Spinal cord (tissue), 9 donors: ENCODE measurements at regions not wholly inside any gene's neighbourhood (a gene's known extent, or its start where the extent isn't known, plus 50 kb on each side); places are given as distances from the start of the nearest gene placed in this dataset.

Source experiments
- DNase-seq, 6 donors: peaks; one replicate each; pipeline versions ENCODE4 v3.0.0 to v3.0.0-alpha.2; 2013 to 2015; ENCODE audit warnings: low spot score in 6 of 6, low read depth in 4 of 6
- H3K27ac ChIP-seq: one replicate; pipeline ENCODE4 v1.5.1; 2013; ENCODE audit warnings: low read depth, low read length, control low read depth
- H3K27me3 ChIP-seq: one replicate; pipeline ENCODE4 v1.6.1; 2013; ENCODE audit warnings: low read length; ENCODE audit not compliant: control insufficient read depth, insufficient read depth
- H3K36me3 ChIP-seq: one replicate; pipeline ENCODE4 v1.6.1; 2013; ENCODE audit warnings: low read length; ENCODE audit not compliant: control insufficient read depth, insufficient read depth
- H3K4me1 ChIP-seq: one replicate; pipeline ENCODE4 v1.6.1; 2013; ENCODE audit warnings: low read length; ENCODE audit not compliant: control insufficient read depth, insufficient read depth
- H3K4me3 ChIP-seq: one replicate; pipeline ENCODE4 v1.5.1; 2013; ENCODE audit warnings: low read depth, low read length, control low read depth
- H3K9me3 ChIP-seq: one replicate; pipeline ENCODE4 v1.6.1; 2013; ENCODE audit warnings: low read length; ENCODE audit not compliant: control insufficient read depth, insufficient read depth
- WGBS: methylation state at CpG from one replicate; pipeline ENCODE4 v1.1.5; 2013; ENCODE audit warnings: missing lambda C conversion rate; ENCODE audit not compliant: insufficient coverage; 5-methylcytosine and 5-hydroxymethylcytosine counted together
- donor health status: healthy.

GRCh38 chr6:153771577-153771976 is 267.5 kb upstream of the OPRM1 start:
- Histone ChIP-seq H3K27me3 (no peaks in the 10 kb centered on the region), H3K4me1 (no peaks in the 10 kb centered on the region)

GRCh38 chr6:153767127-153767526 is 271.9 kb upstream of the OPRM1 start:
- Histone ChIP-seq H3K9me3 (no peaks in the 10 kb centered on the region), H3K4me3 (no peak overlapping the region), H3K36me3 (no peaks in the 10 kb centered on the region), H3K4me1 (no peaks in the 10 kb centered on the region), H3K27me3 (no peaks in the 10 kb centered on the region), H3K27ac (no peak overlapping the region)
- DNase-seq = no peak
- WGBS = 100% methylated on average over 5 of the region's 5 CpGs

More at GRCh38 chr6:153771577-153771976, 267.5 kb upstream of the OPRM1 start:
- no peaks in the 10 kb centered on the region for H3K9me3 ChIP-seq
- no peaks in the 10 kb centered on the region for H3K36me3 ChIP-seq
- DNase-seq = no peak
- no peak overlapping the region for H3K4me3 ChIP-seq
- H3K27ac ChIP-seq = no peak overlapping the region

- no peak overlapping the region for H3K27ac ChIP-seq
- H3K36me3 ChIP-seq = no peaks in the 10 kb centered on the region
- H3K9me3 ChIP-seq = no peaks in the 10 kb centered on the region
- H3K4me1 ChIP-seq = no peaks in the 10 kb centered on the region
- WGBS = 83% methylated on average over 1 of the region's 2 CpGs
- no peak overlapping the region for H3K4me3 ChIP-seq
- no peaks in the 10 kb centered on the region for H3K27me3 ChIP-seq
- peak in 1 of 6 donors; percentile 75 for DNase-seq
These were observed 280.5 kb upstream of the OPRM1 start for GRCh38 chr6:153758516-153758915.

DNA sequence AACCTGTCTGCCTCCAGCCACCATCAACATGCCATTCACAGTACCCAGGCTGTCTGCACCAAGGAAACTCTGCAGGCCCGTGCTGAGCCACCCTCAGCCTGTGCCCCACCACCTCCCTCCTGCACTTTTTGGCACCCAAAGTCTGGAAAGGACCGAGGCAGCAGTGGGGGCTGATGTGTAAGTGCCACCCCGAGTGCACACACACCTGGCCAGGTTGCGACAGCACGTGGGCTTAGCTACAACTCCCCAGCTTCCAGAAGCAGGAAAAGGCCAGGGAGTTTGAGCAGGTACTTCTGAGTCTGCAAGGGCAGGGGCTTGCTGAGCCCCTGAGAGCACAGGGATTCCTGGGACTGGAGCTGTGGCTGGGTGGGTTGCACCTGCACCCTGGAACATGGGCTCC is 303.3 kb upstream of the OPRM1 start:
- Histone ChIP-seq H3K36me3 (no peaks in the 10 kb centered on the region), H3K27me3 (no peaks in the 10 kb centered on the region), H3K27ac (no peak overlapping the region), H3K4me1 (no peaks in the 10 kb centered on the region), H3K4me3 (no peak overlapping the region), H3K9me3 (peaks cover 6% of the 10 kb centered on the region)
- DNase-seq = no peak
- 87% methylated on average over 5 of the region's 5 CpGs for WGBS

DNA sequence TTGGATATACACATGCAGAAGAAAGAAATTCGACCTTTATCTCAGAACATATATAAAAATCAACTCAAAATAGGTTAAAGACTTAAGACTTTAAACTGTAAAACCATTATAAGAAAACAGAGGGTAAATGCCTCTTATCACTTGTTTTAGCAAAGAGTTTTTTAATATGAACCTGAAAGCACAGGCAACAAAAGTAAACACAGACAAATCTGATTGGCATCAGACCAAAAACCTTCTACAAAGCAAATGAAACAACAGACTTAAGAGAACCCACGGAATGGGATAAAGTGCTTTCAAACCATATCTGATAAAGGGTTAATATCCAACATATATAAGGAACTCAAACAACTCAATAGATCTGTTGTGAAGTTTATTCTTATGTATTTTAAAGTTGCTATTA is 309.9 kb upstream of the OPRM1 start:
- H3K27ac ChIP-seq = no peak overlapping the region
- no peak overlapping the region for H3K4me3 ChIP-seq
- no CpG with 5 or more reads among the region's 2 CpGs for WGBS

GRCh38 chr6:153727885-153728284 is 311.2 kb upstream of the OPRM1 start:
- no peak overlapping the region for H3K27ac ChIP-seq
- no peaks in the 10 kb centered on the region for H3K27me3 ChIP-seq
- H3K9me3 ChIP-seq = no peaks in the 10 kb centered on the region
- peak in 2 of 6 donors; percentile 8 to 68 for DNase-seq
- H3K4me3 ChIP-seq = no peak overlapping the region
- WGBS = no CpG with 5 or more reads among the region's 1 CpG
- no peaks in the 10 kb centered on the region for H3K36me3 ChIP-seq
- no peaks in the 10 kb centered on the region for H3K4me1 ChIP-seq

More for the DNA sequence above, 309.9 kb upstream of the OPRM1 start:
- Histone ChIP-seq H3K36me3 (no peaks in the 10 kb centered on the region), H3K4me1 (no peaks in the 10 kb centered on the region), H3K27me3 (no peaks in the 10 kb centered on the region), H3K9me3 (no peaks in the 10 kb centered on the region)
- no peak for DNase-seq

GRCh38 chr6:153725456-153725855 is 313.6 kb upstream of the OPRM1 start:
- WGBS = 22% methylated on average over 2 of the region's 3 CpGs
- no peak for DNase-seq
- Histone ChIP-seq H3K27ac (no peak overlapping the region), H3K4me1 (no peaks in the 10 kb centered on the region), H3K9me3 (no peaks in the 10 kb centered on the region), H3K27me3 (no peaks in the 10 kb centered on the region), H3K4me3 (no peak overlapping the region), H3K36me3 (no peaks in the 10 kb centered on the region)

GRCh38 chr6:153720732-153721131 is 318.3 kb upstream of the OPRM1 start:
- no peaks in the 10 kb centered on the region for H3K9me3 ChIP-seq
- H3K27ac ChIP-seq = no peak overlapping the region
- peak in 1 of 6 donors; percentile 37 for DNase-seq

GRCh38 chr6:153705429-153705828 is 333.6 kb upstream of the OPRM1 start:
- Histone ChIP-seq H3K9me3 (peaks cover 4% of the 10 kb centered on the region), H3K27me3 (no peaks in the 10 kb centered on the region), H3K27ac (no peak overlapping the region), H3K4me3 (no peak overlapping the region), H3K4me1 (no peaks in the 10 kb centered on the region), H3K36me3 (no peaks in the 10 kb centered on the region)
- no peak for DNase-seq

More at GRCh38 chr6:153720732-153721131, 318.3 kb upstream of the OPRM1 start:
- no peaks in the 10 kb centered on the region for H3K4me1 ChIP-seq
- no peak overlapping the region for H3K4me3 ChIP-seq
- H3K27me3 ChIP-seq = no peaks in the 10 kb centered on the region
- no peaks in the 10 kb centered on the region for H3K36me3 ChIP-seq

GRCh38 chr6:153702671-153703070 is 336.4 kb upstream of the OPRM1 start:
- H3K27me3 ChIP-seq = no peaks in the 10 kb centered on the region
- no CpG with 5 or more reads among the region's 2 CpGs for WGBS
- H3K27ac ChIP-seq = no peak overlapping the region
- no peaks in the 10 kb centered on the region for H3K4me1 ChIP-seq
- H3K9me3 ChIP-seq = peaks cover 4% of the 10 kb centered on the region
- H3K4me3 ChIP-seq = no peak overlapping the region
- no peak for DNase-seq
- no peaks in the 10 kb centered on the region for H3K36me3 ChIP-seq
